ENCODE measurements at regions not wholly inside any gene's neighbourhood (a gene's known extent, or its start where the extent isn't known, plus 50 kb on each side); places are given as distances from the start of the nearest gene placed in this dataset.

GRCh38 chr2:144668493-144669110 is 148.7 kb upstream of the ZEB2 start:
- intact Hi-C loops (cut with micrococcal nuclease; ENCODE audit: unreplicated experiment) = no loop called here
- POLR2A ChIA-PET = no interaction called here

GRCh38 chr2:144666032-144666431 is 146.1 kb upstream of the ZEB2 start:
- ATAC-seq (no peak), DNase-seq (ENCODE audit: low read depth, low spot score) (no peak)
- CTCF ChIA-PET = no interaction called here
- intact Hi-C loops (cut with micrococcal nuclease; ENCODE audit: unreplicated experiment) (no loop called here), in situ Hi-C loops (cut with HindIII; ENCODE audit: low pct_unique_long_range_greater_than_20kb, low sequenced_read_pairs) (no loop called here)
- no peaks in the 10 kb centered on the region for H3K27me3 ChIP-seq (ENCODE audit: control insufficient read depth, insufficient read depth, low read length)
- no peak overlapping the region for H3K27ac ChIP-seq (ENCODE audit: low read length)
- H3K4me1 ChIP-seq (ENCODE audit: control insufficient read depth, insufficient read depth, low read length) = no peaks in the 10 kb centered on the region
- H3K9me3 ChIP-seq (ENCODE audit: control insufficient read depth, insufficient read depth, low read depth, low read length) = no peaks in the 10 kb centered on the region
- no peak overlapping the region for H3K4me3 ChIP-seq (ENCODE audit: low read depth in 2 of 2, low read length in 2 of 2)
- no peak for TF ChIP-seq REST (IDR thresholded peaks at IDR 0.05; ENCODE audit: insufficient read depth in 1 of 2, low read depth in 2 of 2, low read length in 1 of 2)
- TF ChIP-seq, protein P1, sequence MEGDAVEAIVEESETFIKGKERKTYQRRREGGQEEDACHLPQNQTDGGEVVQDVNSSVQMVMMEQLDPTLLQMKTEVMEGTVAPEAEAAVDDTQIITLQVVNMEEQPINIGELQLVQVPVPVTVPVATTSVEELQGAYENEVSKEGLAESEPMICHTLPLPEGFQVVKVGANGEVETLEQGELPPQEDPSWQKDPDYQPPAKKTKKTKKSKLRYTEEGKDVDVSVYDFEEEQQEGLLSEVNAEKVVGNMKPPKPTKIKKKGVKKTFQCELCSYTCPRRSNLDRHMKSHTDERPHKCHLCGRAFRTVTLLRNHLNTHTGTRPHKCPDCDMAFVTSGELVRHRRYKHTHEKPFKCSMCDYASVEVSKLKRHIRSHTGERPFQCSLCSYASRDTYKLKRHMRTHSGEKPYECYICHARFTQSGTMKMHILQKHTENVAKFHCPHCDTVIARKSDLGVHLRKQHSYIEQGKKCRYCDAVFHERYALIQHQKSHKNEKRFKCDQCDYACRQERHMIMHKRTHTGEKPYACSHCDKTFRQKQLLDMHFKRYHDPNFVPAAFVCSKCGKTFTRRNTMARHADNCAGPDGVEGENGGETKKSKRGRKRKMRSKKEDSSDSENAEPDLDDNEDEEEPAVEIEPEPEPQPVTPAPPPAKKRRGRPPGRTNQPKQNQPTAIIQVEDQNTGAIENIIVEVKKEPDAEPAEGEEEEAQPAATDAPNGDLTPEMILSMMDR (IDR thresholded peaks at IDR 0.05) = no peak
- TF ChIP-seq SIN3A (IDR thresholded peaks at IDR 0.05; ENCODE audit: borderline replicate concordance, insufficient read depth, low read depth, low read length) = no peak
- TF ChIP-seq POLR2AphosphoS5 (IDR thresholded peaks at IDR 0.05; ENCODE audit: low read depth, low read length) = no peak
- no peak for TF ChIP-seq TCF7L2 (IDR thresholded peaks at IDR 0.05; ENCODE audit: low read depth, low read length)
- no TSS peak for BruUV-seq (replicated peaks)
- no peaks in the 10 kb centered on the region for H3K36me3 ChIP-seq (ENCODE audit: control insufficient read depth, insufficient read depth, low read length)
- POLR2A ChIA-PET = no interaction called here

More at GRCh38 chr2:144668493-144669110, 148.7 kb upstream of the ZEB2 start:
- H3K27me3 ChIP-seq (ENCODE audit: control insufficient read depth, insufficient read depth, low read length) = no peaks in the 10 kb centered on the region
- CTCF ChIA-PET = interaction anchor here (0.7 kb wide), 1 partner anchor 1997 kb away, joined by 3 read pairs; no protein-coding TSS in a partner anchor
- H3K36me3 ChIP-seq (ENCODE audit: control insufficient read depth, insufficient read depth, low read length) = no peaks in the 10 kb centered on the region
- H3K27ac ChIP-seq (ENCODE audit: low read length) = no peak overlapping the region
- H3K4me1 ChIP-seq (ENCODE audit: control insufficient read depth, insufficient read depth, low read length) = no peaks in the 10 kb centered on the region
- BruUV-seq (replicated peaks) = no TSS peak
- H3K9me3 ChIP-seq (ENCODE audit: control insufficient read depth, insufficient read depth, low read depth, low read length) = no peaks in the 10 kb centered on the region
- ATAC-seq = no peak
- in situ Hi-C loops (cut with HindIII; ENCODE audit: low pct_unique_long_range_greater_than_20kb, low sequenced_read_pairs) = no loop called here
- no peak for DNase-seq (ENCODE audit: low read depth, low spot score)
- TF ChIP-seq, protein P1 (IDR thresholded peaks at IDR 0.05) = no peak
- TF ChIP-seq REST (IDR thresholded peaks at IDR 0.05; ENCODE audit: insufficient read depth in 1 of 2, low read depth in 2 of 2, low read length in 1 of 2) (no peak), TCF7L2 (IDR thresholded peaks at IDR 0.05; ENCODE audit: low read depth, low read length) (no peak), SIN3A (IDR thresholded peaks at IDR 0.05; ENCODE audit: borderline replicate concordance, insufficient read depth, low read depth, low read length) (no peak), POLR2AphosphoS5 (IDR thresholded peaks at IDR 0.05; ENCODE audit: low read depth, low read length) (no peak)
- no peak overlapping the region for H3K4me3 ChIP-seq (ENCODE audit: low read depth in 2 of 2, low read length in 2 of 2)
